H9 (cell line): ENCODE measurements at regions not wholly inside any gene's neighbourhood (a gene's known extent, or its start where the extent isn't known, plus 50 kb on each side); places are given as distances from the start of the nearest gene placed in this dataset.

Source experiments
- DNase-seq: peaks from one replicate; pipeline ENCODE4 v3.0.0-alpha.2; 2017
- H2AFZ ChIP-seq: one replicate; pipeline ENCODE4 v1.6.1; 2013; ENCODE audit warnings: mild to moderate bottlenecking, low read length, control low read depth, moderate library complexity
- H2AK5ac ChIP-seq: 2 replicates; pipeline ENCODE4 v1.6.1; 2013; ENCODE audit warnings: low read length, control low read depth, mixed read lengths; ENCODE audit not compliant: insufficient read length
- H2BK120ac ChIP-seq: one replicate; pipeline ENCODE4 v1.6.1; 2013; ENCODE audit warnings: low read depth, mild to moderate bottlenecking, low read length, control low read depth, inconsistent platforms; ENCODE audit not compliant: poor library complexity, severe bottlenecking
- H2BK12ac ChIP-seq: 2 replicates; pipeline ENCODE4 v1.6.1; 2013; ENCODE audit warnings: low read length, control low read depth, mixed read lengths, low read depth; ENCODE audit not compliant: insufficient read length
- H2BK15ac ChIP-seq: 2 replicates; pipeline ENCODE4 v1.6.1; 2013; ENCODE audit warnings: low read depth, low read length, control low read depth
- H2BK20ac ChIP-seq: one replicate; pipeline ENCODE4 v1.6.1; 2013; ENCODE audit warnings: low read depth, mild to moderate bottlenecking, low read length, control low read depth, inconsistent platforms; ENCODE audit not compliant: poor library complexity, severe bottlenecking
- H2BK5ac ChIP-seq: 2 replicates; pipeline ENCODE4 v1.6.1; 2013; ENCODE audit warnings: low read length, control low read depth, mixed read lengths; ENCODE audit not compliant: insufficient read length
- H3K14ac ChIP-seq: 2 replicates; pipeline ENCODE4 v1.6.1; 2013; ENCODE audit warnings: low read length, control low read depth; ENCODE audit not compliant: insufficient read depth
- H3K18ac ChIP-seq: 2 replicates; pipeline ENCODE4 v1.6.1; 2013; ENCODE audit warnings: low read depth, mild to moderate bottlenecking, mixed read lengths, low read length, control low read depth; ENCODE audit not compliant: insufficient read length
- H3K23ac ChIP-seq: 2 replicates; pipeline ENCODE4 v1.6.1; 2013; ENCODE audit warnings: low read length, control low read depth, mixed read lengths, low read depth; ENCODE audit not compliant: insufficient read length
- H3K23me2 ChIP-seq: 2 replicates; pipeline ENCODE4 v1.6.1; 2013; ENCODE audit warnings: low read depth, mild to moderate bottlenecking, mixed read lengths, low read length, control low read depth; ENCODE audit not compliant: insufficient read length, poor library complexity, severe bottlenecking
- H3K27ac ChIP-seq: 2 replicates; pipeline ENCODE4 v1.5.1; 2013; ENCODE audit warnings: low read length, control low read depth, mixed read lengths, low read depth; ENCODE audit not compliant: insufficient read length
- H3K27me3 ChIP-seq: 2 replicates; pipeline ENCODE4 v1.6.1; 2013; ENCODE audit warnings: low read length, control low read depth, inconsistent platforms; ENCODE audit not compliant: insufficient read depth
- H3K4ac ChIP-seq: 2 replicates; pipeline ENCODE4 v1.6.1; 2013; ENCODE audit warnings: low read depth, mild to moderate bottlenecking, control low read depth, inconsistent platforms, low read length, moderate library complexity
- H3K4me1 ChIP-seq: 2 replicates; pipeline ENCODE4 v1.6.1; 2013; ENCODE audit warnings: low read length, control low read depth, inconsistent platforms; ENCODE audit not compliant: insufficient read depth
- H3K4me2 ChIP-seq: 2 replicates; pipeline ENCODE4 v1.6.1; 2013; ENCODE audit warnings: low read length, control low read depth, mixed read lengths; ENCODE audit not compliant: insufficient read length, insufficient read depth
- H3K56ac ChIP-seq: 2 replicates; pipeline ENCODE4 v1.6.1; 2013; ENCODE audit warnings: low read depth, mild to moderate bottlenecking, mixed read lengths, low read length, control low read depth; ENCODE audit not compliant: insufficient read length
- H3K79me1 ChIP-seq: 2 replicates; pipeline ENCODE4 v1.6.1; 2013; ENCODE audit warnings: low read depth, mild to moderate bottlenecking, moderate library complexity, low read length, control low read depth, inconsistent platforms; ENCODE audit not compliant: insufficient read depth, poor library complexity, severe bottlenecking
- H3K79me2 ChIP-seq: 2 replicates; pipeline ENCODE4 v1.6.1; 2013; ENCODE audit warnings: low read length, control low read depth, inconsistent platforms; ENCODE audit not compliant: insufficient read depth
- H3K9ac ChIP-seq: 2 replicates; pipeline ENCODE4 v1.6.1; 2013; ENCODE audit warnings: low read length, control low read depth, mixed read lengths; ENCODE audit not compliant: insufficient read length; ENCODE audit errors: extremely low read depth
- H3K9me3 ChIP-seq: one replicate; pipeline ENCODE4 v1.6.1; 2013; ENCODE audit warnings: low read depth, low read length, inconsistent platforms; ENCODE audit not compliant: control insufficient read depth
- H3T11ph ChIP-seq: one replicate; pipeline ENCODE4 v1.6.1; 2013; ENCODE audit warnings: mild to moderate bottlenecking, low read length, control low read depth, inconsistent platforms
- H4K20me1 ChIP-seq: one replicate; pipeline ENCODE4 v1.6.1; 2013; ENCODE audit not compliant: control insufficient read depth, insufficient read length, insufficient read depth
- H4K5ac ChIP-seq: 2 replicates; pipeline ENCODE4 v1.6.1; 2013; ENCODE audit warnings: low read depth, mild to moderate bottlenecking, mixed read lengths, low read length, control low read depth; ENCODE audit not compliant: insufficient read length
- H4K8ac ChIP-seq: replicated peaks from 2 replicates; pipeline ENCODE4 v1.6.1; 2013; ENCODE audit warnings: low read length, control low read depth, mixed read lengths, low read depth; ENCODE audit not compliant: insufficient read length
- H4K91ac ChIP-seq: 2 replicates; pipeline ENCODE4 v1.6.1; 2013; ENCODE audit warnings: low read depth, mild to moderate bottlenecking, moderate library complexity, mixed read lengths, low read length, control low read depth; ENCODE audit not compliant: insufficient read length
- H3K27ac Mint-ChIP-seq, 3 experiments: 2 replicates in 2 of 3; 3 replicates in 1 of 3; pipeline ENCODE4 v1.8.0; 2020 to 2021; ENCODE audit warnings: mixed read lengths in 3 of 3, mild to moderate bottlenecking in 1 of 3, moderate library complexity in 1 of 3
- H3K27me3 Mint-ChIP-seq: 2 replicates; pipeline ENCODE4 v1.8.0; 2021; ENCODE audit warnings: low read depth, mild to moderate bottlenecking, moderate library complexity, mixed read lengths
- H3K36me3 Mint-ChIP-seq, 3 experiments: 2 replicates in 2 of 3; 3 replicates in 1 of 3; pipeline ENCODE4 v1.8.0; 2020 to 2021; ENCODE audit warnings: low read depth in 3 of 3, mixed read lengths in 3 of 3; ENCODE audit not compliant: insufficient read depth in 1 of 3
- H3K4me1 Mint-ChIP-seq, 2 experiments: 2 replicates each; pipeline ENCODE4 v1.8.0; 2020; ENCODE audit warnings: mixed read lengths in 2 of 2
- H3K4me3 Mint-ChIP-seq, 2 experiments: 2 replicates in 1 of 2; 3 replicates in 1 of 2; pipeline ENCODE4 v1.8.0; 2020 to 2021; ENCODE audit warnings: mild to moderate bottlenecking in 2 of 2, mixed read lengths in 2 of 2, moderate library complexity in 1 of 2
- H3K9me3 Mint-ChIP-seq, 2 experiments: 2 replicates in 1 of 2; 3 replicates in 1 of 2; pipeline ENCODE4 v1.8.0; 2020; ENCODE audit warnings: mild to moderate bottlenecking in 2 of 2, mixed read lengths in 2 of 2, moderate library complexity in 1 of 2
- CTCF ChIP-seq: fragments of 200-600 bp; sonication (generic); conservative IDR thresholded peaks from 3 replicates; pipeline ENCODE4 v1.8.0; 2021; ENCODE audit warnings: antibody characterized with exemption, mild to moderate bottlenecking
- WGBS: extraction: QIAGEN DNeasy Blood & Tissue Kit; methylation state at CpG from one replicate; pipeline ENCODE4 v1.1.7; 2013; ENCODE audit warnings: missing lambda C conversion rate, low lambda C conversion rate, mixed read lengths; ENCODE audit not compliant: insufficient read length; ENCODE audit errors: extremely low coverage; 5-methylcytosine and 5-hydroxymethylcytosine counted together

DNA sequence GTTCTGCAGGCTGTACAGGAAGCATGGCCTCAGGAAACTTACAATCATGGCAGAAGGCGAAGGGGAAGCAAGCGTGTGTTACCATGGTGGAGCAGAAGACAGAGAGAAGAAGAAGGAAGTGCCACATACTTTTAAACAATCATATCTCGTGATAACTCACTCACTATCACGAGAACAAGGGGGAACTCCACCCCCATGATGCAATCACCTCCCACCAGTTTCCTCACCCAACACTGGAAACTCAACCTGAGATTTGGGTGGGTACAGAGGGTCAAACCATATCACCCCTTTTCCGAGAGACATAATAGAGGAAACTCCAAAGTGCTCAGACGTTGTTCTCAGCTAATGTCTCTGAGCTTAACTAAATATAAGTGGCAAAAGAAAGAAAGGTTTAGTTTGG, 186.3 kb upstream of the MME start:
- H2AK5ac ChIP-seq = no peak overlapping the region
- H3K4me2 ChIP-seq = no peak overlapping the region
- no peak overlapping the region for H4K91ac ChIP-seq
- no peak overlapping the region for H2BK12ac ChIP-seq
- Mint-ChIP-seq H3K27ac (no peak overlapping the region), H3K4me1 (no peaks in the 10 kb centered on the region), H3K4me3 (no peak overlapping the region), H3K9me3 (peaks cover 0 to 3% of the 10 kb centered on the region in 2 experiments; a peak in 3 of 5 replicates), H3K36me3 (no peaks in the 10 kb centered on the region; a peak in 1 of 7 replicates), H3K27me3 (no peaks in the 10 kb centered on the region)
- no peak overlapping the region for H3K4ac ChIP-seq
- H3K79me2 ChIP-seq = no peaks in the 10 kb centered on the region
- no peaks in the 10 kb centered on the region for H3K23me2 ChIP-seq
- H2BK20ac ChIP-seq = no peak overlapping the region
- H3K4me1 ChIP-seq = no peaks in the 10 kb centered on the region
- no peak overlapping the region for H3K14ac ChIP-seq
- H2BK120ac ChIP-seq = no peak overlapping the region
- no peak overlapping the region for H2AFZ ChIP-seq
- no peaks in the 10 kb centered on the region for H3K9me3 ChIP-seq
- H3K27me3 ChIP-seq = no peaks in the 10 kb centered on the region
- no peak overlapping the region for H4K8ac ChIP-seq
- DNase-seq = no peak
- no peak for TF ChIP-seq CTCF
- H4K5ac ChIP-seq = no peak overlapping the region
- no peak overlapping the region for H3K27ac ChIP-seq
- H2BK5ac ChIP-seq = no peak overlapping the region
- no peak overlapping the region for H2BK15ac ChIP-seq
- WGBS = no CpG with 5 or more reads among the region's 6 CpGs
- no peaks in the 10 kb centered on the region for H4K20me1 ChIP-seq
- no peak overlapping the region for H3K56ac ChIP-seq
- H3K79me1 ChIP-seq = no peaks in the 10 kb centered on the region
- H3K18ac ChIP-seq = no peak overlapping the region
- H3K9ac ChIP-seq = no peak overlapping the region
- no peak overlapping the region for H3T11ph ChIP-seq
- no peak overlapping the region for H3K23ac ChIP-seq
